ENCODE measurements at regions not wholly inside any gene's neighbourhood (a gene's known extent, or its start where the extent isn't known, plus 50 kb on each side); places are given as distances from the start of the nearest gene placed in this dataset.

GRCh38 chr1:80272495-80272894 lies 1266.0 kb upstream of the ADGRL4 start:
- TF ChIP-seq CTCF (IDR thresholded peaks at IDR 0.05; ENCODE audit: low read depth, low read length, missing control alignments): no peak
- DNase-seq (ENCODE audit: extremely low read depth, low read depth): no peak
- H3K4me3 ChIP-seq (replicated peaks; ENCODE audit: low read depth, low read length): no peak overlapping the region

DNA sequence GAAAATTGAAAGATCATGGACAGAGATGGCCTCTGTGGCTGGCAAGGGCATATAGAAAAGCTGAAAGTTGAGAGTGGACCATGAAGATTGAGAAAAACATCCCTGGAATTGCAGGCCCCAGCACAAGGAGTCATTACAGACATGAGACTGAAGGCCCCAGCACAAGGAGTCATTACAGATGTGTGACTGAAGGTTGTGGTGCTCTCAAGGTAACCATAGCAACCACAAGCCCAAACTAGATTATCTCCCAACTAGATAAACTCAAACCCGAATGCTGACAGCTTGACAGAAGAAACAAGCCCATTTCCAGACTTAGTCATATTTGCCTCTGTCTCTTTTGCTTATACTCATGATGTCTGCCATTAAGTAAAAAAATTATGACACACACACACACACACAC lies 1252.1 kb upstream of the ADGRL4 start:
- no peak for TF ChIP-seq CTCF (IDR thresholded peaks at IDR 0.05; ENCODE audit: low read depth, low read length, missing control alignments)
- no peak for DNase-seq (ENCODE audit: extremely low read depth, low read depth)
- H3K4me3 ChIP-seq (replicated peaks; ENCODE audit: low read depth, low read length): no peak overlapping the region

DNA sequence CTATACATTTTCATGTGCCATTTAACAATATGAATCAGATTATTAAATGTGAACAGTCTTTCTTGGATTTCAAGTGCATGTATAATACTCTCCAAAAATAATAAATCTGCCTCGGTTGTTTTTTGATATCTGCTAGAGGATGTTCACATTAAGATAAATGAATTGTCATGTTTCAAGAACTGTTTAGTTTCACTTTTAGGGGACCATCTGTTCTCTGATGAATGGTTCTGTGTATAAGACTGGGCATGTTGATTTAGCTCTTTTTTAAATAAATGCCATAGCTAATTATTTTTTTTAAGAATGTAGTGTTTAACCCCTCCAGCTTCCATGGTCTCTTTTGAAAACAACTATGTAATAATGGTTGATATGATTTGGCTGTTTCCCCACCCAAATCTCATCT lies 1245.1 kb upstream of the ADGRL4 start:
- no peak for TF ChIP-seq CTCF (IDR thresholded peaks at IDR 0.05; ENCODE audit: low read depth, low read length, missing control alignments)
- no peak for DNase-seq (ENCODE audit: extremely low read depth, low read depth)

GRCh38 chr1:80251171-80251570 lies 1244.6 kb upstream of the ADGRL4 start:
- no peak for DNase-seq (ENCODE audit: extremely low read depth, low read depth)
- no peak for TF ChIP-seq CTCF (IDR thresholded peaks at IDR 0.05; ENCODE audit: low read depth, low read length, missing control alignments)
- no peak overlapping the region for H3K4me3 ChIP-seq (replicated peaks; ENCODE audit: low read depth, low read length)

More for the DNA sequence above, 1245.1 kb upstream of the ADGRL4 start:
- H3K4me3 ChIP-seq (replicated peaks; ENCODE audit: low read depth, low read length): no peak overlapping the region

- H3K4me3 ChIP-seq (replicated peaks; ENCODE audit: low read depth, low read length): no peak overlapping the region
- TF ChIP-seq CTCF (IDR thresholded peaks at IDR 0.05; ENCODE audit: low read depth, low read length, missing control alignments): no peak
- no peak for DNase-seq (ENCODE audit: extremely low read depth, low read depth)
These were observed 1244.1 kb upstream of the ADGRL4 start for GRCh38 chr1:80250573-80251168.

GRCh38 chr1:80249699-80250098 lies 1243.2 kb upstream of the ADGRL4 start:
- no peak for TF ChIP-seq CTCF (IDR thresholded peaks at IDR 0.05; ENCODE audit: low read depth, low read length, missing control alignments)
- no peak for DNase-seq (ENCODE audit: extremely low read depth, low read depth)
- no peak overlapping the region for H3K4me3 ChIP-seq (replicated peaks; ENCODE audit: low read depth, low read length)

DNA sequence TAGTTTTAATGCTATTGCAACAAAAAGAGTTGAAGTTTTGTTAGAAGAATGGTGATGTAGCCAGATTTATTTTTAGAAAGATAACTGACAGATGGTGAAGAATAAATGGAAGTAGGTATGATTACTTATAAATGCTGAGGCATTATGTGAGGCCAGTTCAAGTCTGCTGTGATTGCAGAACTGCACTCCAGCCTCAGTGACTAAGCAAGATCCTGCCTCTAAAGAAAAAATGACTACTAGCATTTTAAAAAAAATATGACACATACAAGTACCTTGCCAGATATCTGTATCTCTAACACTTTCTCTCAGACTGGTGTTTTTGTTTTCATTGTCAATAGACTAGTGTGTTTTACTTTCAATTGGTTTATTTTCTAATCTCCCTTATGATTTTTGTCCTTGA lies 1242.4 kb upstream of the ADGRL4 start:
- no peak for TF ChIP-seq CTCF (IDR thresholded peaks at IDR 0.05; ENCODE audit: low read depth, low read length, missing control alignments)
- no peak for DNase-seq (ENCODE audit: extremely low read depth, low read depth)
- H3K4me3 ChIP-seq (replicated peaks; ENCODE audit: low read depth, low read length): no peak overlapping the region
